Right atrium auricular region (tissue), 2 donors: ENCODE measurements at regions not wholly inside any gene's neighbourhood (a gene's known extent, or its start where the extent isn't known, plus 50 kb on each side); places are given as distances from the start of the nearest gene placed in this dataset.

Experiments used
- DNase-seq: peaks from one replicate; pipeline ENCODE4 v3.0.0-alpha.2; 2019; ENCODE audit warnings: low spot score
- H3K27ac ChIP-seq, 2 donors: fragments of 200-600 bp; sonication (generic); 1 replicate in 1 of 2; 2 replicates in 1 of 2; pipeline ENCODE4 v1.5.1; 2016 to 2019
- H3K27me3 ChIP-seq, 2 donors: fragments of 200-600 bp; sonication (generic); one replicate each; pipeline versions ENCODE4 v1.5.1 to v1.6.0; 2017 to 2019
- H3K36me3 ChIP-seq: fragments of 200-600 bp; sonication (generic); one replicate; pipeline ENCODE4 v1.5.1; 2016
- H3K4me1 ChIP-seq, 2 donors: fragments of 200-600 bp; sonication (generic); one replicate each; pipeline versions ENCODE4 v1.5.1 to v1.6.0; 2017 to 2019
- H3K4me3 ChIP-seq, 2 donors: fragments of 200-600 bp; sonication (generic); 1 replicate in 1 of 2; 2 replicates in 1 of 2; pipeline ENCODE4 v1.5.1; 2017 to 2019; ENCODE audit warnings: mild to moderate bottlenecking in 1 of 2, moderate library complexity in 1 of 2
- H3K9me3 ChIP-seq, 2 donors: fragments of 200-600 bp; sonication (generic); one replicate each; pipeline ENCODE4 v1.5.1; 2019
- TF ChIP-seq, protein P1 (sequence below), 2 donors: fragments of 200-600 bp; sonication (generic); IDR thresholded peaks; one replicate each; pipeline ENCODE4 v1.5.1; 2019; ENCODE audit warnings: antibody characterized with exemption in 2 of 2

DNA sequence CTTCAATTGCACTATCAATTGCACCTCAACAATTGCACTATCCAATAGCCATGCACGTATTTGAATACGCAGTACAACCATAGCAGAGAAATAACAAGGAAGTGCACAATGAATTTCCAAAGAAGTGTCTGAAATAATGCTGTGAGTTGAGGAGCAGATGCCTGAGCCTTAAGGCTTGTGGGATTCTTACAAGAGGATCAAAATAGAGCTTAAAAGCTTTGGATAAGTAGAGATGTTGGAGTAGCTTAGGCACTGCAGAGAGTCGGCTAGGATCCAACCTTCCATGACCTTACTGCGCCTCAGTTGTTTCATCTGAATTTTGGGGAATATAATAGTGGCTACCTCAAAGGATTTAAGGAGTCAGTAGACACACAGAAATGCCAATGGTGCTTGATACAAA lies 196.1 kb upstream of the FLRT2 start:
- DNase-seq, result no peak
- TF ChIP-seq, protein P1, sequence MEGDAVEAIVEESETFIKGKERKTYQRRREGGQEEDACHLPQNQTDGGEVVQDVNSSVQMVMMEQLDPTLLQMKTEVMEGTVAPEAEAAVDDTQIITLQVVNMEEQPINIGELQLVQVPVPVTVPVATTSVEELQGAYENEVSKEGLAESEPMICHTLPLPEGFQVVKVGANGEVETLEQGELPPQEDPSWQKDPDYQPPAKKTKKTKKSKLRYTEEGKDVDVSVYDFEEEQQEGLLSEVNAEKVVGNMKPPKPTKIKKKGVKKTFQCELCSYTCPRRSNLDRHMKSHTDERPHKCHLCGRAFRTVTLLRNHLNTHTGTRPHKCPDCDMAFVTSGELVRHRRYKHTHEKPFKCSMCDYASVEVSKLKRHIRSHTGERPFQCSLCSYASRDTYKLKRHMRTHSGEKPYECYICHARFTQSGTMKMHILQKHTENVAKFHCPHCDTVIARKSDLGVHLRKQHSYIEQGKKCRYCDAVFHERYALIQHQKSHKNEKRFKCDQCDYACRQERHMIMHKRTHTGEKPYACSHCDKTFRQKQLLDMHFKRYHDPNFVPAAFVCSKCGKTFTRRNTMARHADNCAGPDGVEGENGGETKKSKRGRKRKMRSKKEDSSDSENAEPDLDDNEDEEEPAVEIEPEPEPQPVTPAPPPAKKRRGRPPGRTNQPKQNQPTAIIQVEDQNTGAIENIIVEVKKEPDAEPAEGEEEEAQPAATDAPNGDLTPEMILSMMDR (IDR thresholded peaks at IDR 0.05), result no peak
- Histone ChIP-seq H3K4me3 (no peak overlapping the region), H3K4me1 (no peaks in the 10 kb centered on the region), H3K27ac (no peak overlapping the region), H3K27me3 (no peaks in the 10 kb centered on the region), H3K36me3 (no peaks in the 10 kb centered on the region), H3K9me3 (no peaks in the 10 kb centered on the region)

DNA sequence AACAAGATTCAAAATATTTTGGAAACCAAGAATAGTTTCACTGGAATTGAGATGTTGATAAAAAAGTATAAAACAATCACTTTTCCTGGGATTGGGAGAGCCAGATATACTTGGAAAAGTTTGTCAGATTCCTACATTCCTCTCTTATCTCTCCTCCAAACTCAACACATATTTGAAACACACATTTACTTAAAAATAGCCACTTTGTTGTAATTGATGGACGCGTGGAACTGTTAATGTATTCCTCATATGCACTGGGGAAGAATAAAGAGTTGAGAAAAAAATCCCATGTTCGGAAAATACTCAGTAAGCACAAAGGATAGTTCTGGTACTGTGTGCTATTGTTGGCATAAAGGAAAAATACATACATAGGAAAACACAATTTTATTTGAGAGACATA lies 195.6 kb upstream of the FLRT2 start:
- no peak overlapping the region for H3K27ac ChIP-seq
- no peaks in the 10 kb centered on the region for H3K9me3 ChIP-seq
- TF ChIP-seq, protein P1 (IDR thresholded peaks at IDR 0.05), result no peak
- H3K27me3 ChIP-seq, result no peaks in the 10 kb centered on the region
- DNase-seq, result no peak
- no peaks in the 10 kb centered on the region for H3K4me1 ChIP-seq
- no peak overlapping the region for H3K4me3 ChIP-seq
- no peaks in the 10 kb centered on the region for H3K36me3 ChIP-seq

DNA sequence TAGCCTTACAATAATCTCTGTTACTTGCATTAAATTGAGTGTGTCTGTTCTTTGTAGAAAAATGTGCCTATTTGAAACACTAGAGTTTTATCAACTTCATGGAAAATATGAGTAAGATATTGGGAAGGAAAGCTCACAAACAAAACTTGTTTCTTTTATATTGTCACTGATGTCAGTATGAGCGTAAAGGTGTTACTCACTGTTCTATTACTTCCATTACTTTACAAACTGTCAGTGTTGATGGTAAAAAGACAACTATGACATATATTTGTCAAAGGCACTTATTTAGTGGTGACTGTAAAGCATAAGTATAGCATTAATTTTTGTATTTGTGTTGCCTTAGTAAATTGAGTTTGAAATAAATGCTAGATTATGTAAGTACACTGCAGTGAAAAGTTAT lies 193.7 kb upstream of the FLRT2 start:
- no peak for DNase-seq
- Histone ChIP-seq H3K9me3 (no peaks in the 10 kb centered on the region), H3K4me1 (no peaks in the 10 kb centered on the region), H3K27me3 (no peaks in the 10 kb centered on the region), H3K4me3 (no peak overlapping the region), H3K27ac (no peak overlapping the region), H3K36me3 (no peaks in the 10 kb centered on the region)
- TF ChIP-seq, protein P1 (IDR thresholded peaks at IDR 0.05), result no peak

DNA sequence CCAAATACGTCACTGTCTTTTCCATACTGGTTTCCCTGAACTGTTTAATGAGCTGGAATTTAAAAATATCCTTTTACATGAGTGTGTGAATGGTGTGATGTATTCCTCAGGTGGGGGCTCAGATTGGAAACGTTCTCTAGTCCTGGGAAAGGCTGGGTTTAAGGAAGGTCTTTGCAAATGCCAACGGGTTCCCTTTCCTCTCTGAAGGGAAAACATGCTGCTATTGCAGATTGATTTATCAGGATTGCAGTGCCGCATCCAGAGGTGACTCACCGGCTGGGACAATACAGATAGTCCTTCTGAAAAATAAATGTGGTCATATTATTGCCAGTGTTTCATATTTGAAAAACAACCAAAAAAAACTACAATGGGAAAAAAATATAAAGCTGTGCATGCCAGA lies 193.1 kb upstream of the FLRT2 start:
- Histone ChIP-seq H3K27me3 (no peaks in the 10 kb centered on the region), H3K4me1 (no peaks in the 10 kb centered on the region), H3K4me3 (no peak overlapping the region), H3K36me3 (no peaks in the 10 kb centered on the region), H3K27ac (no peak overlapping the region), H3K9me3 (no peaks in the 10 kb centered on the region)
- TF ChIP-seq, protein P1 (IDR thresholded peaks at IDR 0.05), result no peak
- DNase-seq, result no peak

DNA sequence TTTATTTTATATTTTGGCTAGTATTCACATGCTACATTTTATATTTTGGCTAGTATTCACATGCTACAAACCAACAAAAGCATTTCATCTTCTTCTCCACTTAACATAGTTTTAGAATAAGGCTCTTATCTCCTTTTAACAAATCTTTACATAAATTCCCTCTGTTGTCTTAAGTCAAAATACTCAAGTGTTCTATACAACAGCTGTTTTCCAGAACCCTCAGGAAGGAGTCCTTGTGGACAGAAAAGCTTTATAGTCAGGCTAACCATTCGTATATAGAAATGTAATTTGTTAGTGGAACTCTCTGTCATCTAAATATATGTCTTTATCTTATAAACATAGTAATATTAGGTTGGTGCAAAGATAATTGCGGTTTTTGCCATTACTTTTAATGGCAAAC lies 191.0 kb upstream of the FLRT2 start:
- no peak overlapping the region for H3K27ac ChIP-seq
- TF ChIP-seq, protein P1 (IDR thresholded peaks at IDR 0.05), result no peak
- no peak overlapping the region for H3K4me3 ChIP-seq
- no peaks in the 10 kb centered on the region for H3K27me3 ChIP-seq
- no peaks in the 10 kb centered on the region for H3K9me3 ChIP-seq
- no peaks in the 10 kb centered on the region for H3K36me3 ChIP-seq
- DNase-seq, result no peak
- no peaks in the 10 kb centered on the region for H3K4me1 ChIP-seq

DNA sequence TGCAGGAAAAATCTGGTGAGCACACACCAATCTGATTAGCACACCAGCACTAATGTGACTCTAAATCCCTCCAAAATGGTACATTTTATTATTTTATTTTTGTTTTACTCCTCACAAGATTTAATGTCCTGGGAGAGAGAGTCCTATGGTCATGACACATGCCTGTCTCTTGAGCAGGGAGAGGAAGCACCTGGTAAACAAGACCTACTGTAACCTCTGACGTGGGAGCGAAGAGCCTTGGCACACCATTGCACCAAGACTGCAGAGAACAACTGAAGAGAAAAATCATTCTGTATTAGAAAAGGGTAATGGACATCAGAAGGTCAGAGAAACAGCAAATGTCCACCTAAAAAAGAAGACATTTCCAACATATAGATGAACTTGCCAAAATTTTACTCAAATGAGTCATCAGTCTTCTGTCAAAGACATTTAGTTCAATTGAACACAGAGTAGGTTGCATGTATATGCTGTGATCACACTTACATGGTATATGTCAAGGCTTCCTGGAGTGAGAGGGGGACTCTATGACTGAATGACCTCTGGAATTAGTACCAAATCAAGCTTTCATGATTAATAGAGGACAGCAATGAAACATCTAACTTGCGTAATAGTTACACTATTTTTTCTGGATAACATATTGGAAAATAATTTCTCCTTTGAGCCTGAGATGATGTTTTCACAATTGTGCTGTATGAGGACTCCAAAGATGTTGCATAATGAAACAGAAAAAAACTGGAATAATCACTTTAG lies 186.9 kb upstream of the FLRT2 start:
- no peak for DNase-seq
- no peak overlapping the region for H3K27ac ChIP-seq

More for the DNA sequence above, 186.9 kb upstream of the FLRT2 start:
- no peaks in the 10 kb centered on the region for H3K27me3 ChIP-seq
- TF ChIP-seq, protein P1 (IDR thresholded peaks at IDR 0.05), result no peak
- H3K36me3 ChIP-seq, result no peaks in the 10 kb centered on the region
- H3K4me1 ChIP-seq, result no peaks in the 10 kb centered on the region
- H3K9me3 ChIP-seq, result no peaks in the 10 kb centered on the region
- H3K4me3 ChIP-seq, result no peak overlapping the region
